RPMI8226 (cell line): ENCODE measurements at regions not wholly inside any gene's neighbourhood (a gene's known extent, or its start where the extent isn't known, plus 50 kb on each side); places are given as distances from the start of the nearest gene placed in this dataset.

Experiments used
- DNase-seq: peaks from one replicate; pipeline ENCODE4 v3.0.0-alpha.2; 2015

DNA sequence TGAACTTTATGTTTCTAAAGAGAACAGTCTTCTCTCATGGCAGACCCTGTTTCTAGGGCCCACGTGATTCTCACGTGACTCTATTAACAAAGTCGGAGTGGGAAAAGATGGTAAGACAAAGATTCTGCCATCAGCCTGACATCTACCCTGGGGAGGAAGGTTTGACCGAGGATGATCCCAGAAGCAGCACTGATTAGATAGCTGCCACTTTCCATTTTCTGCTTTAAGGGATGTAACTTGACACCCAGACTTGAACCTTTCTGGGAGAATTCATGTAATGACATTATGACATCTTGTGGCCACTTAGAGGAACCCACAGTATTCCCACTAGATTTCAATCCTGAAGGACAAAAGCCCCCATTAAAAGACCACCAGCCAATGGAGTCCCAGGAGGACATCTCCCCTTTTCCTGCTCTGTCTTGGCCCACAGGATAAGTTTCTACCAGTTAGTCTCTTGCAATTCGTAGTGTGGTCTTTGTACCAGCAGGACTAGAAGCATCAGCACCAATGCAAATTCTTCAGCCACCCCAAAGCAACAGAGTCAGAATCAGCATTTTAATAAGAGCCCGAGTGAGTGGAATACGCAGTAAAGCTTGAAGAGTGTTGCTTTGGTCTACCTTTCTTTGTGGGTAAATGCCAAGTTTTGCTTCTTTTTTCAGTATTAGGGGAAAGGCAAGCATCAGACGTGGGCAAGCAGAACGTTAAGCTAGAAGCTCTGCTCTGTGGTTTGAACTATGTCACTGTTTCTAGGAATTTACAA lies 480.5 kb upstream of the PROK2 start:
- no peak for DNase-seq

DNA sequence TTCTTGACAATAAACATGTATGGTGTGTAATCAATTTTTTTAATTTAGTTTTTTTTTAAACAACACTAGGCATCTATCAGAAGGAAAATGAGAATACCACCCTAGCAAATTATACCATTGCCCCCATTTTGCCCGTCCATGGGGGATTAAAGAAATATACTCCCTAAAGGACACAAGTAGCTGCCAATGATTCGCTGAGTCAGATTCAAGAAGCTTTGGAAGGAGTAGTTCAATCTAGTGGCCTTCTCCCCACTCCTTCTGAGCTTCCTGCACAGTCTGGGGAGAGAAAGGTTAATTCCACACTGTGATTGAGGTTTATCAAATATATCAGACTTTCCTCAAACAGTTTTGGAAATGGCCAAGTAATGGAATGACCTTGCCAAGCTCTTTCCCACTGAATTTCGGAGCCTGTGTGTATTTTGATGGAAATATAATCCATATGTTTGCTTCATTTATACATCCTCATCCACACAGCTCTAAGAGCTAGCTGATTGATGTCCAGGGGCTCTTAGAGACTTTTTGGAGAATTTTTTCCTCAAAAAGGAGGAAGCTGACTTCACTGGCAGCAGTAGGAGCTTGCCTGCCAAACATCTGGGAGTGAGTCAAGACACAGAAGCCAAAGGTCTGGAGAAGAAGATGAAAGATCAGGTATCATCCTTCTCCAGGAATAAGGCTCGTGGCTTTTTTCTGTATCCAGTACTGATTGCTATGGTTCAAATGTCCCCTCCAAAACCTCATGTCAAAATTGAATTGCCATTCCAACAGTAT lies 478.5 kb upstream of the PROK2 start:
- DNase-seq = no peak

GRCh38 chr3:72262736-72263135 lies 477.8 kb upstream of the PROK2 start:
- DNase-seq = no peak

- peak; percentile 46 for DNase-seq
Observed at GRCh38 chr3:72261566-72262564, 476.9 kb upstream of the PROK2 start.

- no peak for DNase-seq
Observed at GRCh38 chr3:72260588-72260910, 475.6 kb upstream of the PROK2 start.

DNA sequence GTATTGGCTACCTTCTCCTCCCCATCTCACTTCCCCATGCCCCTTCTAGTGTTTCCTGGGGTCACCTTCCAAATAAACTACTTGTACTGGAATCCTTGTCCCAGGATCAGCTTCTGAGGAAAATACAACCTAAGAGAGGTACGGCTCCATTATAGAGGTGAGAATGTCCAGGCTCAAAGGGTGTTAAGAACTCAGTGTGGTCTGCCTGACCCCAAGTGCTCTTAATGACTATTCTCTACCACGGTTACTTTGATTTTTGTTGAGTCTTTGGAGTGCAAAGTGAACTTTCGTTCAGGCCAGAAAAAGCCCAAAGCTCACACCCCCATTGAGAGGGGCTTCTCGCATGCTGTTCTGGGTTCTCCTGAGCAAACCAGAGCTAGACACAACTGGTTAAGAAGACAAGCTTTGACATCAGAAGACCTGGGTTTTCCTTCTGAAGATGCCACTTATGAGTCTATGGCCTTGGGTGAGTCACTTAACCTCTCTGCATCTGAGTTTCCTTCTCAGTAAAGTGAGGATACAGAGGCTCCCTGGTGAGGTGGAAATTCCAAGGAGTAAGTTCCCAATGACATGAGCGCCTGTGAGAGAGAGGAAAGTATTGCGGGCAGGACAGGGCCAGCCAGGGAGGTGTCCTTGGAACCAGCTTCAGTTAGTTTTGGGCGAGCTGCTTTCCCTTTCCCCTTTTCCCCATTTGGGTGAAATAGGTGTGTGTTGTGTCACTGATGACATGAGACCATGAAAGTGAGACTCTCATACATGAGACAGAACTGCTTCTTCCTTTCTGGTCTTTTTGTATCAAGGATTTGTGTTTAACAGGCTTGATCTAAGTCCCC lies 475.0 kb upstream of the PROK2 start:
- DNase-seq = no peak

GRCh38 chr3:72258361-72259141 lies 473.6 kb upstream of the PROK2 start:
- no peak for DNase-seq

GRCh38 chr3:72257738-72258137 lies 472.8 kb upstream of the PROK2 start:
- no peak for DNase-seq

- DNase-seq = no peak
Observed at GRCh38 chr3:72257203-72257602, 472.3 kb upstream of the PROK2 start.

- DNase-seq = no peak
Observed at GRCh38 chr3:72256716-72257115, 471.8 kb upstream of the PROK2 start.

- peak; percentile 97 for DNase-seq
Observed at GRCh38 chr3:72255791-72256559, 471.0 kb upstream of the PROK2 start.

DNA sequence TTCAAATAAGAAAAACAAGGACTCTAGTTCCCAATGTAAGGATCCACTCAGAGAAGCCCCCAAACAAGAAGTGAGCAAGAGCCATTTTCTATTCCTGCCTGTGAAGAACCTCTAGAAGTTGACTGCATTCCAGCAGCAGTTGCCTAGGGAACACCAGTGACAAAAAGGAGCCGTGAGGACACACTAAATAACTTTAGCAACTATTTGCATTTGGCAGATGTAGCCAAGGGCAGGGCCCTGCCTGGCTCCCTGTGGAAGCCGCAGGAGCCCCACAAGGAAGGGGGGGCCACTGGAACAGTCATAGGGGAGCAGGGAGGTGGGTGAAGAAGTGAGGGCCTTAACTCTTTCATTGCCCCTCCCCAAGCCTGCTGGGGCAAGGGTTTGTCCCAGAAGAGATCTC lies 470.2 kb upstream of the PROK2 start:
- DNase-seq = peak; percentile 59

GRCh38 chr3:72254483-72254882 lies 469.5 kb upstream of the PROK2 start:
- no peak for DNase-seq

- DNase-seq = no peak
Observed at GRCh38 chr3:72250725-72251124, 465.8 kb upstream of the PROK2 start.

DNA sequence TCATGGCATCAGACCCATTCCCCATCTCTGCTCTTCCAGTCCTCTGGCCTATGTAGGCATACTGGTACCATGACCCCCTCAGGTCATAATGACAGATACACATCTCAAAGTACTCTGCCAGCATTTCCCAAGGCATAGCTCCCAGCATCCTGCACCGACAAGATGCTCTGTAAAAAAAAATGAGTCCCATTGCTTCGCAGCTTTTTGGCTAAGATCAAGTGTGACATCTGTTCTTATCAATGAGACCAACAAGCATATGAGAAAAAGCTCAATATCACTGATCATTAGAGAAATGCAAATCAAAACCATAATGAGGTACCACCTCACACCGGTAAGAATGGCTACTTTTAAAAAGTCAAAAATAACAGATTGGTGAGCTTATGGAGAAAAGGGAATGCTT lies 463.9 kb upstream of the PROK2 start:
- DNase-seq = no peak

DNA sequence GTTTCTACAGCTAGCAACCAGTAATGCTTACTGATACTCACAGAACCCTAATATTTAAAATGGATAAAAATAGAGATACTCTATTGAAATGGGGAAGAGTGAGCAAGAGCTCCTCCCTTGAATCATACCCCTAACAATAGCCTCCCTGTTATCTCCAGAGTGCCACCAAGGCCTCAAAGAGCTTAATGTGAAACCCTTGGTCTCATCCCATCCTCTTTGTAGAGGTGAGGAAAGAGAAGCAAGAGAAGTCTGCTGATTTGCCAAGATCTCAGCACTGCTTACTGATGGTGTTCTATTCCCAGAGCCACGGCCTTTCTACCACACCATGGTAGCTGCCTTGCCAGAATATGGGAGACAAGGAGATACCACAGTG lies 463.4 kb upstream of the PROK2 start:
- no peak for DNase-seq

GRCh38 chr3:72247645-72248388 lies 462.9 kb upstream of the PROK2 start:
- DNase-seq = no peak

GRCh38 chr3:72247126-72247525 lies 462.2 kb upstream of the PROK2 start:
- DNase-seq = no peak

DNA sequence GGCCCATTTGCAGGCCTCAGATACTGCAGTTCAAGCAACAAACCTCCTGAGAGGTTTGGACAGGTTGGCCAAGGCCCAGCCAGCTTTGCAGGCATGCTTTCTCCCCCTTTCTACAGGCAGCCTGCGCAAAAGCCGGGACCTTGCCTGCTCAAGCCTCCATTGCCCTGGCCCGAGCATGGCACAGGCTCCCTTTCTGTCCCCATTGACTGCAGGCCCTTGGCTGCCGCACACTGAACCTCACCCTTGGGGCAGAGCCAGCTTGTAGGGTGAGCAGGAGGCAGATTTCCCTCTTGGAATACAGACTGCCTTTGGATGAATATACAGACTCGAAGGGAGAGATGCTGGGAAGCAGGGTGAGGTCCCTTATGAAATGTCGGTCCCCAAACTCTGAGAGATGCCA lies 461.7 kb upstream of the PROK2 start:
- DNase-seq = no peak

DNA sequence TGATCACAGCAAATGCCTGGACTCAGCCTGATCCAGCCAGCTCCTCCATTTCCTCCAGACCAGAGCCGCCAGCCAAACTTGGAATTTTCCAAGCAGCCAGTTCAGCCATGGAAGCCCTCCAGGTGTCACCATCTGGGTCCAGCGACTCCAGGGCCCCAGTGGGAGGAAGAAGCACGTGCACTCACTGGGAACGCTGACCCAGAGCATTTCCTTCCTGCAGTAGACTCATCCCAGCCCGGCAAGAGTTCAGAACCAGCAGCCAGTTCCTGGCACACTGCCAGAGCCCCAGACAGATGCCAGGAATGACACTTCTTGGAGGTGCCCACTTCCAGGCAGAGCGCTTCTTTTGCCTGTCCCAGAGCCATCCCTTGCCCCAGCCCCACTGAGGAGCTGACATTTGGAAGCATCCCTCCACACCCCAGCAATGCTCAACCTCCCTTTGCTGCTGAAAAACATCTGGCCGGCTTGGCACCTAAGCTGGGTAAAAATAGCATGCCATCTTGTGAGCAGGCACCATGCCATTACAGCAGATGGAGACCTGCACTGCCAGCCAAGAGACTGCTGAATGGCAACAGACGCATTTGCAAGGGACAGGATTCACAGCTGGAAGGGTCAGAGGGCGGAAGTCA lies 460.3 kb upstream of the PROK2 start:
- DNase-seq = peak; percentile 90
